ENCODE measurements at regions not wholly inside any gene's neighbourhood (a gene's known extent, or its start where the extent isn't known, plus 50 kb on each side); places are given as distances from the start of the nearest gene placed in this dataset.
"Not testable (repeated sequence)": the region's sequence is repeated elsewhere in the genome, so short reads cannot be mapped to it uniquely, and the experiment has no call there.

GRCh38 chrX:4028151-4028550, 314.7 kb upstream of the PRKX start:
- intact Hi-C loops (cut with DNase I), result no loop called here
- DNase-seq (no peak), ATAC-seq (ENCODE audit: low FRiP score) (no peak)
- Histone ChIP-seq H3K27ac (ENCODE audit: low read depth in 1 of 2, low read length in 2 of 2) (no peak overlapping the region), H3K36me3 (ENCODE audit: control insufficient read depth in 1 of 2, insufficient read depth in 2 of 2, low read length in 1 of 2) (no peaks in the 10 kb centered on the region), H3K4me3 (ENCODE audit: low read length in 2 of 2) (no peak overlapping the region), H3K27me3 (ENCODE audit: control insufficient read depth in 1 of 2, insufficient read depth in 2 of 2, low read length in 1 of 2) (no peaks in the 10 kb centered on the region), H3K9me3 (ENCODE audit: control insufficient read depth, low read length) (no peaks in the 10 kb centered on the region), H3K4me1 (ENCODE audit: control insufficient read depth in 1 of 2, insufficient read depth in 2 of 2, low read length in 2 of 2) (no peaks in the 10 kb centered on the region)
- 51 to 63% methylated on average over 7 of the region's 7 CpGs for WGBS, 2 donors

- intact Hi-C loops (cut with DNase I), result no loop called here
- peaks cover 1% of the 10 kb centered on the region for H3K9me3 ChIP-seq (ENCODE audit: control insufficient read depth, low read length)
- ATAC-seq (ENCODE audit: low FRiP score) (no peak), DNase-seq (no peak)
- H3K4me1 ChIP-seq (ENCODE audit: control insufficient read depth in 1 of 2, insufficient read depth in 2 of 2, low read length in 2 of 2), result no peaks in the 10 kb centered on the region
- WGBS, 2 donors, result 71 to 86% methylated on average over 5 of the region's 5 CpGs
- no peaks in the 10 kb centered on the region for H3K36me3 ChIP-seq (ENCODE audit: control insufficient read depth in 1 of 2, insufficient read depth in 2 of 2, low read length in 1 of 2)
- no peak overlapping the region for H3K27ac ChIP-seq (ENCODE audit: low read depth in 1 of 2, low read length in 2 of 2)
- H3K27me3 ChIP-seq (ENCODE audit: control insufficient read depth in 1 of 2, insufficient read depth in 2 of 2, low read length in 1 of 2), result no peaks in the 10 kb centered on the region
- H3K4me3 ChIP-seq (ENCODE audit: low read length in 2 of 2), result no peak overlapping the region
Measured at GRCh38 chrX:4005281-4005680, 291.8 kb upstream of the PRKX start.

- ATAC-seq (ENCODE audit: low FRiP score) (no peak), DNase-seq (no peak)
- Histone ChIP-seq H3K27me3 (ENCODE audit: control insufficient read depth in 1 of 2, insufficient read depth in 2 of 2, low read length in 1 of 2) (no peaks in the 10 kb centered on the region), H3K9me3 (ENCODE audit: control insufficient read depth, low read length) (peaks cover 1% of the 10 kb centered on the region), H3K36me3 (ENCODE audit: control insufficient read depth in 1 of 2, insufficient read depth in 2 of 2, low read length in 1 of 2) (no peaks in the 10 kb centered on the region), H3K27ac (ENCODE audit: low read depth in 1 of 2, low read length in 2 of 2) (no peak overlapping the region), H3K4me1 (ENCODE audit: control insufficient read depth in 1 of 2, insufficient read depth in 2 of 2, low read length in 2 of 2) (no peaks in the 10 kb centered on the region), H3K4me3 (ENCODE audit: low read length in 2 of 2) (no peak overlapping the region)
- intact Hi-C loops (cut with DNase I), result no loop called here
Measured at GRCh38 chrX:4004822-4005221, 291.4 kb upstream of the PRKX start.

- H3K27me3 ChIP-seq (ENCODE audit: control insufficient read depth in 1 of 2, insufficient read depth in 2 of 2, low read length in 1 of 2), result no peaks in the 10 kb centered on the region
- H3K4me1 ChIP-seq (ENCODE audit: control insufficient read depth in 1 of 2, insufficient read depth in 2 of 2, low read length in 2 of 2), result no peaks in the 10 kb centered on the region
- H3K36me3 ChIP-seq (ENCODE audit: control insufficient read depth in 1 of 2, insufficient read depth in 2 of 2, low read length in 1 of 2), result no peaks in the 10 kb centered on the region
- WGBS, 2 donors, result 92 to 94% methylated on average over 1 of the region's 1 CpG
- no peaks in the 10 kb centered on the region for H3K9me3 ChIP-seq (ENCODE audit: control insufficient read depth, low read length)
- H3K27ac ChIP-seq (ENCODE audit: low read depth in 1 of 2, low read length in 2 of 2), result no peak overlapping the region
- intact Hi-C loops (cut with DNase I), result no loop called here
- DNase-seq, result no peak
- H3K4me3 ChIP-seq (ENCODE audit: low read length in 2 of 2), result no peak overlapping the region
- no peak for ATAC-seq (ENCODE audit: low FRiP score)
Measured at GRCh38 chrX:3994315-3994714, 280.9 kb upstream of the PRKX start.

GRCh38 chrX:3990569-3990968, 277.1 kb upstream of the PRKX start:
- no peaks in the 10 kb centered on the region for H3K27me3 ChIP-seq (ENCODE audit: control insufficient read depth in 1 of 2, insufficient read depth in 2 of 2, low read length in 1 of 2)
- H3K27ac ChIP-seq (ENCODE audit: low read depth in 1 of 2, low read length in 2 of 2), result no peak overlapping the region
- H3K4me1 ChIP-seq (ENCODE audit: control insufficient read depth in 1 of 2, insufficient read depth in 2 of 2, low read length in 2 of 2), result no peaks in the 10 kb centered on the region
- intact Hi-C loops (cut with DNase I), result no loop called here
- ATAC-seq (ENCODE audit: low FRiP score) (no peak), DNase-seq (no peak)
- H3K9me3 ChIP-seq (ENCODE audit: control insufficient read depth, low read length), result no peaks in the 10 kb centered on the region
- WGBS, 2 donors, result 33 to 39% methylated on average over 1 of the region's 1 CpG
- no peak overlapping the region for H3K4me3 ChIP-seq (ENCODE audit: low read length in 2 of 2)
- H3K36me3 ChIP-seq (ENCODE audit: control insufficient read depth in 1 of 2, insufficient read depth in 2 of 2, low read length in 1 of 2), result no peaks in the 10 kb centered on the region

- H3K36me3 ChIP-seq (ENCODE audit: control insufficient read depth in 1 of 2, insufficient read depth in 2 of 2, low read length in 1 of 2); H3K4me3 ChIP-seq (ENCODE audit: low read length in 2 of 2); H3K9me3 ChIP-seq (ENCODE audit: control insufficient read depth, low read length); DNase-seq; H3K27ac ChIP-seq (ENCODE audit: low read depth in 1 of 2, low read length in 2 of 2); H3K4me1 ChIP-seq (ENCODE audit: control insufficient read depth in 1 of 2, insufficient read depth in 2 of 2, low read length in 2 of 2); ATAC-seq (ENCODE audit: low FRiP score); intact Hi-C loops (cut with DNase I); H3K27me3 ChIP-seq (ENCODE audit: control insufficient read depth in 1 of 2, insufficient read depth in 2 of 2, low read length in 1 of 2): not testable (repeated sequence)
- 60 to 63% methylated on average over 8 of the region's 8 CpGs for WGBS, 2 donors
Measured at GRCh38 chrX:3972104-3972858, 258.8 kb upstream of the PRKX start.

- no peak for ATAC-seq (ENCODE audit: low FRiP score)
- WGBS, 2 donors, result 97 to 98% methylated on average over 4 of the region's 4 CpGs
- intact Hi-C loops (cut with DNase I), result no loop called here
- no peaks in the 10 kb centered on the region for H3K9me3 ChIP-seq (ENCODE audit: control insufficient read depth, low read length)
- H3K4me1 ChIP-seq (ENCODE audit: control insufficient read depth in 1 of 2, insufficient read depth in 2 of 2, low read length in 2 of 2), result no peaks in the 10 kb centered on the region
- H3K4me3 ChIP-seq (ENCODE audit: low read length in 2 of 2), result no peak overlapping the region
- H3K27me3 ChIP-seq (ENCODE audit: control insufficient read depth in 1 of 2, insufficient read depth in 2 of 2, low read length in 1 of 2), result no peaks in the 10 kb centered on the region
- DNase-seq, result no peak
- no peaks in the 10 kb centered on the region for H3K36me3 ChIP-seq (ENCODE audit: control insufficient read depth in 1 of 2, insufficient read depth in 2 of 2, low read length in 1 of 2)
- no peak overlapping the region for H3K27ac ChIP-seq (ENCODE audit: low read depth in 1 of 2, low read length in 2 of 2)
Measured at GRCh38 chrX:3968749-3969148, 255.3 kb upstream of the PRKX start.

- ATAC-seq (ENCODE audit: low FRiP score) (no peak), DNase-seq (no peak)
- no peak overlapping the region for H3K4me3 ChIP-seq (ENCODE audit: low read length in 2 of 2)
- intact Hi-C loops (cut with DNase I), result no loop called here
- H3K4me1 ChIP-seq (ENCODE audit: control insufficient read depth in 1 of 2, insufficient read depth in 2 of 2, low read length in 2 of 2), result no peaks in the 10 kb centered on the region
- H3K36me3 ChIP-seq (ENCODE audit: control insufficient read depth in 1 of 2, insufficient read depth in 2 of 2, low read length in 1 of 2), result no peaks in the 10 kb centered on the region
- no peaks in the 10 kb centered on the region for H3K9me3 ChIP-seq (ENCODE audit: control insufficient read depth, low read length)
- peaks cover 0 to 2% of the 10 kb centered on the region in 2 donors for H3K27me3 ChIP-seq (ENCODE audit: control insufficient read depth in 1 of 2, insufficient read depth in 2 of 2, low read length in 1 of 2)
- H3K27ac ChIP-seq (ENCODE audit: low read depth in 1 of 2, low read length in 2 of 2), result no peak overlapping the region
- 28 to 49% methylated on average over 6 of the region's 6 CpGs for WGBS, 2 donors
Measured at GRCh38 chrX:3963980-3964379, 250.5 kb upstream of the PRKX start.

GRCh38 chrX:3962511-3963311, 249.3 kb upstream of the PRKX start:
- Histone ChIP-seq H3K9me3 (ENCODE audit: control insufficient read depth, low read length) (no peaks in the 10 kb centered on the region), H3K4me1 (ENCODE audit: control insufficient read depth in 1 of 2, insufficient read depth in 2 of 2, low read length in 2 of 2) (no peaks in the 10 kb centered on the region), H3K27ac (ENCODE audit: low read depth in 1 of 2, low read length in 2 of 2) (no peak overlapping the region), H3K27me3 (ENCODE audit: control insufficient read depth in 1 of 2, insufficient read depth in 2 of 2, low read length in 1 of 2) (peaks cover 0 to 2% of the 10 kb centered on the region in 2 donors), H3K36me3 (ENCODE audit: control insufficient read depth in 1 of 2, insufficient read depth in 2 of 2, low read length in 1 of 2) (no peaks in the 10 kb centered on the region), H3K4me3 (ENCODE audit: low read length in 2 of 2) (no peak overlapping the region)
- DNase-seq (no peak), ATAC-seq (ENCODE audit: low FRiP score) (no peak)
- intact Hi-C loops (cut with DNase I), result no loop called here
- 1 to 3% methylated on average over 13 of the region's 13 CpGs for WGBS, 2 donors
